Sigmoid colon (tissue), 4 donors: ENCODE measurements at regions not wholly inside any gene's neighbourhood (a gene's known extent, or its start where the extent isn't known, plus 50 kb on each side); places are given as distances from the start of the nearest gene placed in this dataset.

ENCODE experiments used
- EP300 ChIP-seq, 4 donors: sonication (generic); formaldehyde crosslinking; IDR thresholded peaks; one replicate each; pipeline ENCODE4 v1.6.1; 2017; ENCODE audit warnings: antibody characterized with exemption in 4 of 4
- POLR2A ChIP-seq, 2 donors: fragments of 450-650 bp; IDR thresholded peaks; one replicate each; pipeline ENCODE4 v1.6.1; 2016; ENCODE audit warnings: antibody characterized with exemption in 2 of 2, mild to moderate bottlenecking in 2 of 2, moderate library complexity in 2 of 2
- TF ChIP-seq, protein P1 (sequence below), 4 experiments: fragments of 450-650 bp in 3 of 4; fragments of 200-600 bp in 1 of 4; IDR thresholded peaks; one replicate each; pipeline ENCODE4 v1.5.1; 2016 to 2019; ENCODE audit warnings: antibody characterized with exemption in 4 of 4, mild to moderate bottlenecking in 3 of 4, moderate library complexity in 2 of 4

GRCh38 chr20:55783381-55783780, 221.9 kb downstream of the CBLN4 start:
- TF ChIP-seq, protein P1, sequence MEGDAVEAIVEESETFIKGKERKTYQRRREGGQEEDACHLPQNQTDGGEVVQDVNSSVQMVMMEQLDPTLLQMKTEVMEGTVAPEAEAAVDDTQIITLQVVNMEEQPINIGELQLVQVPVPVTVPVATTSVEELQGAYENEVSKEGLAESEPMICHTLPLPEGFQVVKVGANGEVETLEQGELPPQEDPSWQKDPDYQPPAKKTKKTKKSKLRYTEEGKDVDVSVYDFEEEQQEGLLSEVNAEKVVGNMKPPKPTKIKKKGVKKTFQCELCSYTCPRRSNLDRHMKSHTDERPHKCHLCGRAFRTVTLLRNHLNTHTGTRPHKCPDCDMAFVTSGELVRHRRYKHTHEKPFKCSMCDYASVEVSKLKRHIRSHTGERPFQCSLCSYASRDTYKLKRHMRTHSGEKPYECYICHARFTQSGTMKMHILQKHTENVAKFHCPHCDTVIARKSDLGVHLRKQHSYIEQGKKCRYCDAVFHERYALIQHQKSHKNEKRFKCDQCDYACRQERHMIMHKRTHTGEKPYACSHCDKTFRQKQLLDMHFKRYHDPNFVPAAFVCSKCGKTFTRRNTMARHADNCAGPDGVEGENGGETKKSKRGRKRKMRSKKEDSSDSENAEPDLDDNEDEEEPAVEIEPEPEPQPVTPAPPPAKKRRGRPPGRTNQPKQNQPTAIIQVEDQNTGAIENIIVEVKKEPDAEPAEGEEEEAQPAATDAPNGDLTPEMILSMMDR (IDR thresholded peaks at IDR 0.05) = no peak
- TF ChIP-seq EP300 (IDR thresholded peaks at IDR 0.05) (no peak), POLR2A (IDR thresholded peaks at IDR 0.05) (no peak)
